D721Med (cell line): ENCODE measurements at regions not wholly inside any gene's neighbourhood (a gene's known extent, or its start where the extent isn't known, plus 50 kb on each side); places are given as distances from the start of the nearest gene placed in this dataset.

Experiments used
- DNase-seq: peaks from one replicate; pipeline ENCODE4 v3.0.0; 2011; ENCODE audit warnings: low spot score; ENCODE audit not compliant: insufficient read length
- FAIRE-seq: peaks from 2 replicates; lab custom pipeline; 2011; peaks lifted over from hg19 to GRCh38; lab: Jason Lieb, UNC
- CTCF ChIP-seq: IDR thresholded peaks from 2 replicates; pipeline ENCODE4 v1.5.1; 2012; ENCODE audit warnings: mild to moderate bottlenecking, control low read depth; ENCODE audit not compliant: insufficient read depth; ENCODE audit errors: missing control alignments

GRCh38 chr4:26806331-26806730, 54.3 kb upstream of the STIM2 start:
- no peak for TF ChIP-seq CTCF
- peak; percentile 75 for FAIRE-seq
- DNase-seq: no peak

GRCh38 chr4:26807330-26807729, 53.3 kb upstream of the STIM2 start:
- TF ChIP-seq CTCF: no peak
- DNase-seq: no peak
- no peak for FAIRE-seq

- FAIRE-seq (no peak), DNase-seq (no peak)
- TF ChIP-seq CTCF: no peak
Observed at GRCh38 chr4:26809811-26810210, 50.8 kb upstream of the STIM2 start.
